NCI-H345 (cell line): ENCODE measurements at regions not wholly inside any gene's neighbourhood (a gene's known extent, or its start where the extent isn't known, plus 50 kb on each side); places are given as distances from the start of the nearest gene placed in this dataset.

ENCODE experiments used
- DNase-seq: peaks from one replicate; lab custom pipeline; 2025; lab: John Stamatoyannopoulos, UW

GRCh38 chr5:159864885-159865691 lies 51.2 kb upstream of the ADRA1B start:
- no peak for DNase-seq

- DNase-seq: no peak
Measured at GRCh38 chr5:159866093-159866492, 50.2 kb upstream of the ADRA1B start.
